Neural progenitor cell (in vitro differentiated cells): ENCODE measurements at regions not wholly inside any gene's neighbourhood (a gene's known extent, or its start where the extent isn't known, plus 50 kb on each side); places are given as distances from the start of the nearest gene placed in this dataset.

Experiments
- EZH2 ChIP-seq: fragments of 200-600 bp; sonication (generic); IDR thresholded peaks from 2 replicates; pipeline ENCODE4 v1.6.1; 2017; ENCODE audit warnings: antibody characterized with exemption, mild to moderate bottlenecking, moderate library complexity
- TF ChIP-seq, protein P1 (sequence below): fragments of 200-600 bp; sonication (generic); IDR thresholded peaks from 2 replicates; pipeline ENCODE4 v1.5.1; 2017; ENCODE audit warnings: antibody characterized with exemption, mild to moderate bottlenecking

DNA sequence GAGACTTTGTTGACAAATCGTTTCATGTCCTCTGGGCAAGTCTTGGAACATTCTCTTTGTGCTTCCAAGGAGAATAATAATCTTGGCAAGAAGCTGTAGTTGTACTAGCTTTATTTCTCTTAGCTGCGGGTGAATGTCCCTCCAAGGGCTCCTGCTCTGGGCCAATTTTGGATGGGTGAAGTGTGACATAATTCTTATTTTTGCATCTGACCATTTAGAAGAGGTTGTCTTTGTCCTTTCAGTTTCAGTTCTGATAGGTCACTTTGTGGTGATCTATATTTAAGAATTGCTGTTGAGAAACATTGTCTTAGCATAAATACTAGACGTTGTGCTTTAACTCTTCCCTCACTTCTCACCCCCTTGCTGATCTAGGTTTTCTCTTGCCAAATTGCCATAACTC lies 164.8 kb upstream of the RORA start:
- TF ChIP-seq, protein P1, sequence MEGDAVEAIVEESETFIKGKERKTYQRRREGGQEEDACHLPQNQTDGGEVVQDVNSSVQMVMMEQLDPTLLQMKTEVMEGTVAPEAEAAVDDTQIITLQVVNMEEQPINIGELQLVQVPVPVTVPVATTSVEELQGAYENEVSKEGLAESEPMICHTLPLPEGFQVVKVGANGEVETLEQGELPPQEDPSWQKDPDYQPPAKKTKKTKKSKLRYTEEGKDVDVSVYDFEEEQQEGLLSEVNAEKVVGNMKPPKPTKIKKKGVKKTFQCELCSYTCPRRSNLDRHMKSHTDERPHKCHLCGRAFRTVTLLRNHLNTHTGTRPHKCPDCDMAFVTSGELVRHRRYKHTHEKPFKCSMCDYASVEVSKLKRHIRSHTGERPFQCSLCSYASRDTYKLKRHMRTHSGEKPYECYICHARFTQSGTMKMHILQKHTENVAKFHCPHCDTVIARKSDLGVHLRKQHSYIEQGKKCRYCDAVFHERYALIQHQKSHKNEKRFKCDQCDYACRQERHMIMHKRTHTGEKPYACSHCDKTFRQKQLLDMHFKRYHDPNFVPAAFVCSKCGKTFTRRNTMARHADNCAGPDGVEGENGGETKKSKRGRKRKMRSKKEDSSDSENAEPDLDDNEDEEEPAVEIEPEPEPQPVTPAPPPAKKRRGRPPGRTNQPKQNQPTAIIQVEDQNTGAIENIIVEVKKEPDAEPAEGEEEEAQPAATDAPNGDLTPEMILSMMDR: no peak
- no peak for TF ChIP-seq EZH2
